Natural killer cell (primary cell): ENCODE measurements at regions not wholly inside any gene's neighbourhood (a gene's known extent, or its start where the extent isn't known, plus 50 kb on each side); places are given as distances from the start of the nearest gene placed in this dataset.

Experiments used
- ATAC-seq, 3 donors: fragments of 150-1000 bp in 2 of 3; fragments of 200-7000 bp in 1 of 3; cut with Tn5 transposase; 1 replicate in 1 of 3; 2 replicates in 2 of 3; pipeline ENCODE4 v1.10.0; 2021; ENCODE audit warnings: mild to moderate bottlenecking in 2 of 3, moderate library complexity in 2 of 3
- DNase-seq, 2 donors: peaks; one replicate each; pipeline versions ENCODE4 v3.0.0 to v3.0.0-alpha.2; 2013 to 2021; ENCODE audit warnings: mixed read lengths in 1 of 2
- H3K27ac ChIP-seq: one replicate; pipeline ENCODE4 v1.5.1; 2013; ENCODE audit warnings: mild to moderate bottlenecking, low read length
- H3K27me3 ChIP-seq: one replicate; pipeline ENCODE4 v1.6.1; 2013; ENCODE audit warnings: low read length; ENCODE audit not compliant: control insufficient read depth, insufficient read depth
- H3K36me3 ChIP-seq: one replicate; pipeline ENCODE4 v1.6.1; 2013; ENCODE audit warnings: low read length; ENCODE audit not compliant: control insufficient read depth, insufficient read depth
- H3K4me1 ChIP-seq: one replicate; pipeline ENCODE4 v1.6.1; 2013; ENCODE audit warnings: low read length; ENCODE audit not compliant: control insufficient read depth, insufficient read depth
- H3K4me3 ChIP-seq: one replicate; pipeline ENCODE4 v1.5.1; 2013; ENCODE audit warnings: low read length
- H3K9me3 ChIP-seq: one replicate; pipeline ENCODE4 v1.6.1; 2013; ENCODE audit warnings: low read length; ENCODE audit not compliant: control insufficient read depth, insufficient read depth
- H3K27ac Mint-ChIP-seq, 2 donors: one replicate each; pipeline ENCODE4 v1.8.0; 2022; ENCODE audit warnings: mild to moderate bottlenecking in 2 of 2, mixed read lengths in 2 of 2, moderate library complexity in 1 of 2
- H3K27me3 Mint-ChIP-seq, 2 donors: one replicate each; pipeline ENCODE4 v1.8.0; 2022; ENCODE audit warnings: low read depth in 2 of 2, mixed read lengths in 2 of 2
- H3K36me3 Mint-ChIP-seq: one replicate; pipeline ENCODE4 v1.8.0; 2022; ENCODE audit warnings: mixed read lengths
- H3K4me1 Mint-ChIP-seq, 2 donors: one replicate each; pipeline ENCODE4 v1.8.0; 2022; ENCODE audit warnings: mixed read lengths in 2 of 2
- H3K4me3 Mint-ChIP-seq: one replicate; pipeline ENCODE4 v1.8.0; 2022; ENCODE audit warnings: mild to moderate bottlenecking, moderate library complexity, mixed read lengths
- H3K9me3 Mint-ChIP-seq, 2 donors: one replicate each; pipeline ENCODE4 v1.8.0; 2022; ENCODE audit warnings: mixed read lengths in 2 of 2
- whole genome bisulfite sequencing: methylation state at CpG from one replicate; pipeline ENCODE4 v1.1.7; 2013; ENCODE audit warnings: missing lambda C conversion rate; ENCODE audit not compliant: insufficient coverage; 5-methylcytosine and 5-hydroxymethylcytosine counted together
- intact Hi-C: fragments of 100-400 bp; cut with micrococcal nuclease; formaldehyde crosslinking; loops from one replicate; pipeline ENCODE4 v1.14.2; 2022
- TF ChIP-seq, protein P1 (sequence below): fragments of 200-600 bp; IDR thresholded peaks from one replicate; pipeline ENCODE4 v1.8.0; 2022; ENCODE audit warnings: antibody characterized with exemption

GRCh38 chr3:69443457-69443920 is 57.6 kb upstream of the FRMD4B start:
- no peaks in the 10 kb centered on the region for H3K9me3 Mint-ChIP-seq

GRCh38 chr3:69442771-69443311 is 57.0 kb upstream of the FRMD4B start:
- H3K9me3 Mint-ChIP-seq: no peaks in the 10 kb centered on the region
- no peak for DNase-seq

More at GRCh38 chr3:69443457-69443920, 57.6 kb upstream of the FRMD4B start:
- Mint-ChIP-seq H3K36me3 (no peaks in the 10 kb centered on the region), H3K27ac (no peak overlapping the region), H3K27me3 (peaks cover 0 to 8% of the 10 kb centered on the region in 2 donors), H3K4me1 (peaks cover 5 to 6% of the 10 kb centered on the region in 2 donors), H3K4me3 (no peak overlapping the region)
- DNase-seq: no peak
- Histone ChIP-seq H3K4me1 (no peaks in the 10 kb centered on the region), H3K9me3 (no peaks in the 10 kb centered on the region), H3K27ac (no peak overlapping the region), H3K4me3 (no peak overlapping the region), H3K36me3 (no peaks in the 10 kb centered on the region), H3K27me3 (no peaks in the 10 kb centered on the region)
- intact Hi-C loops: no loop called here
- TF ChIP-seq, protein P1, sequence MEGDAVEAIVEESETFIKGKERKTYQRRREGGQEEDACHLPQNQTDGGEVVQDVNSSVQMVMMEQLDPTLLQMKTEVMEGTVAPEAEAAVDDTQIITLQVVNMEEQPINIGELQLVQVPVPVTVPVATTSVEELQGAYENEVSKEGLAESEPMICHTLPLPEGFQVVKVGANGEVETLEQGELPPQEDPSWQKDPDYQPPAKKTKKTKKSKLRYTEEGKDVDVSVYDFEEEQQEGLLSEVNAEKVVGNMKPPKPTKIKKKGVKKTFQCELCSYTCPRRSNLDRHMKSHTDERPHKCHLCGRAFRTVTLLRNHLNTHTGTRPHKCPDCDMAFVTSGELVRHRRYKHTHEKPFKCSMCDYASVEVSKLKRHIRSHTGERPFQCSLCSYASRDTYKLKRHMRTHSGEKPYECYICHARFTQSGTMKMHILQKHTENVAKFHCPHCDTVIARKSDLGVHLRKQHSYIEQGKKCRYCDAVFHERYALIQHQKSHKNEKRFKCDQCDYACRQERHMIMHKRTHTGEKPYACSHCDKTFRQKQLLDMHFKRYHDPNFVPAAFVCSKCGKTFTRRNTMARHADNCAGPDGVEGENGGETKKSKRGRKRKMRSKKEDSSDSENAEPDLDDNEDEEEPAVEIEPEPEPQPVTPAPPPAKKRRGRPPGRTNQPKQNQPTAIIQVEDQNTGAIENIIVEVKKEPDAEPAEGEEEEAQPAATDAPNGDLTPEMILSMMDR: no peak
- no peak for ATAC-seq

DNA sequence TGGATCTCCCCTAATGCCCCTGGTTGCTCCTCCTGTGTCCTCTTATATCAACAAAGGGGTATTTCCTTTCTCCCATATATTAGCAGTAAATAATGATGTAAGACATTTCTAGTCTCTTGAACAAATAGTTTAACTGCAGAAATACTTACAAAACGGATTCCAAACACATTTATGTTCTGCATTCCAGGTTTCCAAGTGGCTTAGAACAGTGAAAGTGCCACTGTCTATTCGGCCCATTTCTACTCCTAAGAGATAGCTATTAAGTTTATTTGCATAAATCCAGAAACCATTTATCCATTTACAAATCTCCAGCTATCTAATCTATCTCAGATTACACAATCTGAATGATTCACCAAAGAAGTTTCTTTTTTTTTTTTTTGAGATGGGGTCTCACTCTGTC is 55.8 kb upstream of the FRMD4B start:
- Histone ChIP-seq H3K9me3 (no peaks in the 10 kb centered on the region), H3K27ac (no peak overlapping the region), H3K4me3 (no peak overlapping the region), H3K4me1 (no peaks in the 10 kb centered on the region), H3K27me3 (no peaks in the 10 kb centered on the region), H3K36me3 (no peaks in the 10 kb centered on the region)
- H3K27me3 Mint-ChIP-seq: peaks cover 0 to 6% of the 10 kb centered on the region in 2 donors
- intact Hi-C loops: no loop called here
- 81% methylated on average over 2 of the region's 2 CpGs for WGBS
- ATAC-seq (no peak), DNase-seq (no peak)
- H3K4me3 Mint-ChIP-seq: no peak overlapping the region
- H3K27ac Mint-ChIP-seq: no peak overlapping the region
- peaks cover 5 to 6% of the 10 kb centered on the region in 2 donors for H3K4me1 Mint-ChIP-seq
- TF ChIP-seq, protein P1: no peak
- no peaks in the 10 kb centered on the region for H3K36me3 Mint-ChIP-seq
- no peaks in the 10 kb centered on the region for H3K9me3 Mint-ChIP-seq

More at GRCh38 chr3:69442771-69443311, 57.0 kb upstream of the FRMD4B start:
- Histone ChIP-seq H3K9me3 (no peaks in the 10 kb centered on the region), H3K4me1 (no peaks in the 10 kb centered on the region), H3K4me3 (no peak overlapping the region), H3K27me3 (no peaks in the 10 kb centered on the region), H3K27ac (no peak overlapping the region), H3K36me3 (no peaks in the 10 kb centered on the region)
- no peak overlapping the region for H3K4me3 Mint-ChIP-seq
- H3K27me3 Mint-ChIP-seq: peaks cover 0 to 8% of the 10 kb centered on the region in 2 donors
- no peaks in the 10 kb centered on the region for H3K36me3 Mint-ChIP-seq
- 100% methylated on average over 1 of the region's 2 CpGs for whole genome bisulfite sequencing
- intact Hi-C loops: no loop called here
- peaks cover 5 to 6% of the 10 kb centered on the region in 2 donors for H3K4me1 Mint-ChIP-seq
- ATAC-seq: no peak
- TF ChIP-seq, protein P1: no peak
- H3K27ac Mint-ChIP-seq: no peak overlapping the region

GRCh38 chr3:69441040-69441439 is 55.2 kb upstream of the FRMD4B start:
- 82% methylated on average over 1 of the region's 1 CpG for WGBS
- H3K27me3 Mint-ChIP-seq: peaks cover 0 to 7% of the 10 kb centered on the region in 2 donors
- Histone ChIP-seq H3K27me3 (no peaks in the 10 kb centered on the region), H3K4me1 (no peaks in the 10 kb centered on the region), H3K36me3 (no peaks in the 10 kb centered on the region), H3K4me3 (no peak overlapping the region), H3K9me3 (no peaks in the 10 kb centered on the region), H3K27ac (no peak overlapping the region)
- H3K36me3 Mint-ChIP-seq: no peaks in the 10 kb centered on the region
- no peaks in the 10 kb centered on the region for H3K9me3 Mint-ChIP-seq
- peaks cover 5 to 6% of the 10 kb centered on the region in 2 donors for H3K4me1 Mint-ChIP-seq
- H3K4me3 Mint-ChIP-seq: no peak overlapping the region
- TF ChIP-seq, protein P1: no peak
- no peak overlapping the region for H3K27ac Mint-ChIP-seq
- no peak for ATAC-seq
- DNase-seq: no peak
- intact Hi-C loops: no loop called here
